ENCODE measurements at regions not wholly inside any gene's neighbourhood (a gene's known extent, or its start where the extent isn't known, plus 50 kb on each side); places are given as distances from the start of the nearest gene placed in this dataset.
A peak's percentile ranks its signal among the peaks of the same experiment; 100 is the strongest.

- no peak for DNase-seq
Observed at GRCh38 chr2:6506859-6507258, 358.8 kb downstream of the CMPK2 start.

GRCh38 chr2:6510532-6510931, 355.2 kb downstream of the CMPK2 start:
- no peak for DNase-seq

- DNase-seq, result no peak
Observed at GRCh38 chr2:6512589-6512988, 353.1 kb downstream of the CMPK2 start.

GRCh38 chr2:6516674-6517073, 349.0 kb downstream of the CMPK2 start:
- no peak for DNase-seq

GRCh38 chr2:6518361-6518760, 347.3 kb downstream of the CMPK2 start:
- no peak for DNase-seq

- DNase-seq, result no peak
Observed at GRCh38 chr2:6523476-6523875, 342.2 kb downstream of the CMPK2 start.

GRCh38 chr2:6524691-6525474, 340.8 kb downstream of the CMPK2 start:
- DNase-seq, result no peak

GRCh38 chr2:6525475-6525964, 340.2 kb downstream of the CMPK2 start:
- DNase-seq, result no peak

GRCh38 chr2:6526093-6526824, 339.4 kb downstream of the CMPK2 start:
- DNase-seq, result no peak

- DNase-seq, result no peak
Observed at GRCh38 chr2:6531304-6531703, 334.4 kb downstream of the CMPK2 start.

GRCh38 chr2:6535572-6535971, 330.1 kb downstream of the CMPK2 start:
- DNase-seq, result peak in 30 of 58 donors; percentile 2 to 78 (median 32)

GRCh38 chr2:6538607-6539006, 327.1 kb downstream of the CMPK2 start:
- DNase-seq, result no peak

- DNase-seq, result no peak
Observed at GRCh38 chr2:6545336-6545735, 320.4 kb downstream of the CMPK2 start.

- no peak for DNase-seq
Observed at GRCh38 chr2:6545795-6546194, 319.9 kb downstream of the CMPK2 start.

- peak in 1 of 58 donors; percentile 3 for DNase-seq
Observed at GRCh38 chr2:6554466-6554865, 311.2 kb downstream of the CMPK2 start.

GRCh38 chr2:6556755-6557154, 309.0 kb downstream of the CMPK2 start:
- DNase-seq, result no peak

GRCh38 chr2:6557737-6558136, 308.0 kb downstream of the CMPK2 start:
- DNase-seq, result no peak

- no peak for DNase-seq
Observed at GRCh38 chr2:6562771-6563170, 302.9 kb downstream of the CMPK2 start.

- DNase-seq, result no peak
Observed at GRCh38 chr2:6564326-6564725, 301.4 kb downstream of the CMPK2 start.

GRCh38 chr2:6574121-6574520, 291.6 kb downstream of the CMPK2 start:
- peak in 2 of 58 donors; percentile 1 to 4 for DNase-seq

GRCh38 chr2:6576302-6576701, 289.4 kb downstream of the CMPK2 start:
- no peak for DNase-seq

- DNase-seq, result no peak
Observed at GRCh38 chr2:6577960-6578359, 287.7 kb downstream of the CMPK2 start.

GRCh38 chr2:6578416-6578815, 287.3 kb downstream of the CMPK2 start:
- DNase-seq, result no peak

All from anterior cingulate cortex (tissue), 58 donors.